GM12873 (cell line): ENCODE measurements at regions not wholly inside any gene's neighbourhood (a gene's known extent, or its start where the extent isn't known, plus 50 kb on each side); places are given as distances from the start of the nearest gene placed in this dataset.

ENCODE experiments used
- CTCF ChIP-seq: IDR thresholded peaks from 2 replicates; pipeline ENCODE4 v1.5.1; 2012; ENCODE audit warnings: low read depth, mild to moderate bottlenecking, moderate library complexity, low read length, control low read depth; ENCODE audit not compliant: insufficient read depth; ENCODE audit errors: missing control alignments

GRCh38 chr11:35058669-35059434, 80.1 kb upstream of the CD44 start:
- TF ChIP-seq CTCF: no peak

- no peak for TF ChIP-seq CTCF
Observed at GRCh38 chr11:35061516-35062440, 77.2 kb upstream of the CD44 start.

GRCh38 chr11:35063488-35063931, 75.5 kb upstream of the CD44 start:
- TF ChIP-seq CTCF: no peak

- TF ChIP-seq CTCF: no peak
Observed at GRCh38 chr11:35064114-35064800, 74.7 kb upstream of the CD44 start.

- no peak for TF ChIP-seq CTCF
Observed at GRCh38 chr11:35065566-35065965, 73.4 kb upstream of the CD44 start.

- no peak for TF ChIP-seq CTCF
Observed at GRCh38 chr11:35066030-35066429, 72.9 kb upstream of the CD44 start.
